ENCODE measurements at regions not wholly inside any gene's neighbourhood (a gene's known extent, or its start where the extent isn't known, plus 50 kb on each side); places are given as distances from the start of the nearest gene placed in this dataset.

DNA sequence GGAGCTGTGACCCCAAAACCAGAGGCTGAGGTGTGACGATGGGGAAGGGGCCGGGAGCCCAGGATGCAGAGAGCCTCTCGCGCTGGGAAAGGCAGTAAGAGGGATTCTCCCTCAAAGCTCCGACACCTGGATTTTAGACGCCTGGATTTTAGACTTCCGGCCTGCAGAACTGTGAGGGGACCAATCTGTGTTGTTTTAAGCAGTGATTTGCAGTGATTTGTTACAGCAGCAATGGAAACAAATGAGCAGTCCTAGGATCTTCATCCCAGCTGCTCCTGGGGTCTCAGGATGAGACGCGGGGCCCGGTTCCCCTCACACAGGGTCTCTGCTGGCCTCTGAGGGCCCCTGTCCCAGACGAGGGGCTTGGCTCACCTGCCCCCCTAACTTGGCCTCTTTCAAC lies 365.5 kb downstream of the THBS2 start:
- no peak overlapping the region for H3K4me3 ChIP-seq (ENCODE audit: low read length in 3 of 3)
- peaks cover 0 to 4% (median 0%) of the 10 kb centered on the region in 3 donors for H3K4me1 ChIP-seq (ENCODE audit: control insufficient read depth in 2 of 3, insufficient read depth in 2 of 3, low read depth in 1 of 3, low read length in 3 of 3)
- no peak overlapping the region for H3K9ac ChIP-seq (ENCODE audit: low read length in 3 of 3)
- H3K9me3 ChIP-seq (ENCODE audit: control insufficient read depth in 2 of 3, insufficient read depth in 1 of 3, low read length in 3 of 3) = no peaks in the 10 kb centered on the region
- no peak for FAIRE-seq
- H3K36me3 ChIP-seq (ENCODE audit: control insufficient read depth in 2 of 3, insufficient read depth in 3 of 3, low read length in 3 of 3) = no peaks in the 10 kb centered on the region
- peak in 1 of 5 donors; percentile 19 for DNase-seq
- H3K27me3 ChIP-seq (ENCODE audit: control insufficient read depth, insufficient read depth, low read length) = no peaks in the 10 kb centered on the region
- intact Hi-C loops (cut with DNase I) = loop anchor here (10.0 kb wide), 1 partner anchor 513 kb away; no protein-coding TSS in a partner anchor
- TF ChIP-seq, protein P1, sequence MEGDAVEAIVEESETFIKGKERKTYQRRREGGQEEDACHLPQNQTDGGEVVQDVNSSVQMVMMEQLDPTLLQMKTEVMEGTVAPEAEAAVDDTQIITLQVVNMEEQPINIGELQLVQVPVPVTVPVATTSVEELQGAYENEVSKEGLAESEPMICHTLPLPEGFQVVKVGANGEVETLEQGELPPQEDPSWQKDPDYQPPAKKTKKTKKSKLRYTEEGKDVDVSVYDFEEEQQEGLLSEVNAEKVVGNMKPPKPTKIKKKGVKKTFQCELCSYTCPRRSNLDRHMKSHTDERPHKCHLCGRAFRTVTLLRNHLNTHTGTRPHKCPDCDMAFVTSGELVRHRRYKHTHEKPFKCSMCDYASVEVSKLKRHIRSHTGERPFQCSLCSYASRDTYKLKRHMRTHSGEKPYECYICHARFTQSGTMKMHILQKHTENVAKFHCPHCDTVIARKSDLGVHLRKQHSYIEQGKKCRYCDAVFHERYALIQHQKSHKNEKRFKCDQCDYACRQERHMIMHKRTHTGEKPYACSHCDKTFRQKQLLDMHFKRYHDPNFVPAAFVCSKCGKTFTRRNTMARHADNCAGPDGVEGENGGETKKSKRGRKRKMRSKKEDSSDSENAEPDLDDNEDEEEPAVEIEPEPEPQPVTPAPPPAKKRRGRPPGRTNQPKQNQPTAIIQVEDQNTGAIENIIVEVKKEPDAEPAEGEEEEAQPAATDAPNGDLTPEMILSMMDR (IDR thresholded peaks at IDR 0.05; ENCODE audit: borderline replicate concordance, extremely low read depth, insufficient read depth) = no peak
- H3K27ac ChIP-seq (ENCODE audit: low read depth in 2 of 2, low read length in 2 of 2) = no peak overlapping the region

DNA sequence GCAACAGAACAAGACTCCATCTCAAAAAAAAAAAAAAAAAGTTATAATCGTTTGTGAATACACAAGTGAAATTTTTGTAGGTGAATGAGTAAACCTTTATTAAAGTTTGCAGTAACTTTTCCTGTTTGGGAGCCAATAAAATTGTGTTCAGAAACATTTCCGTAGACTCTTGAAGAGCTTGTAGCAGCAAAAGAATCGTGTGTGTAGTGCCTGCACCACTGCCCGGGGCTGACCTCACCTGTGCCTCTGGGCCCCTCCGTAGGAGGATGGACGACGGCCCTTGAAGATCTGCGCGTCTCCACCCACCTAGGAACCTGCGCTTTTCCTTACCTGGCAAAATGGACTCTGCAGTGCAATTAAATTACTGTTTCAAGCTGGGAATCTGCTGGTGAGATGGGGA lies 366.0 kb downstream of the THBS2 start:
- intact Hi-C loops (cut with DNase I) = loop anchor here (10.0 kb wide), 1 partner anchor 513 kb away; no protein-coding TSS in a partner anchor
- DNase-seq (no peak), FAIRE-seq (no peak)
- H3K4me3 ChIP-seq (ENCODE audit: low read length in 3 of 3) = no peak overlapping the region
- no peak overlapping the region for H3K9ac ChIP-seq (ENCODE audit: low read length in 3 of 3)
- no peak overlapping the region for H3K27ac ChIP-seq (ENCODE audit: low read depth in 2 of 2, low read length in 2 of 2)
- H3K27me3 ChIP-seq (ENCODE audit: control insufficient read depth, insufficient read depth, low read length) = no peaks in the 10 kb centered on the region
- TF ChIP-seq, protein P1 (IDR thresholded peaks at IDR 0.05; ENCODE audit: borderline replicate concordance, extremely low read depth, insufficient read depth) = no peak
- H3K9me3 ChIP-seq (ENCODE audit: control insufficient read depth in 2 of 3, insufficient read depth in 1 of 3, low read length in 3 of 3) = no peaks in the 10 kb centered on the region
- H3K36me3 ChIP-seq (ENCODE audit: control insufficient read depth in 2 of 3, insufficient read depth in 3 of 3, low read length in 3 of 3) = no peaks in the 10 kb centered on the region
- peaks cover 0 to 4% (median 0%) of the 10 kb centered on the region in 3 donors for H3K4me1 ChIP-seq (ENCODE audit: control insufficient read depth in 2 of 3, insufficient read depth in 2 of 3, low read depth in 1 of 3, low read length in 3 of 3)

DNA sequence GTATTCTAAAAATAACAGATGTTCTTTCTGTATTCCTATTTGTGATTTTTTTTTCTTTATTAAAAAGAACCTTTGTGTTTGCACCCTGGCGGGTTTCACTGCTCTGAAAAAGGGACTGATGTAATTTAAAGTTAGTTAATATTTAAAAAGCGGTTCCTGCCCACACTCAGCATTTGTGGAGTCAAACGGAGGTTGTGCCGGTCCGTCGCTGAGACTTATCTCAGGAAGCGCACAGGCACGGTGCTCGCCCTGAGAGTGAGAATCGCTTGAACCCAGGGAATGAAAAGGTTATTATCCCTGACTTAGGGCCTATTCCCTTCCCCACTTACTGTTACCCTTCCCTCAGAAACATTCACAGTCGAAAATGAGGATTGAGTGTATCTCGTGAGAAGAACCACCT lies 366.7 kb downstream of the THBS2 start:
- Histone ChIP-seq H3K27me3 (ENCODE audit: control insufficient read depth, insufficient read depth, low read length) (no peaks in the 10 kb centered on the region), H3K4me1 (ENCODE audit: control insufficient read depth in 2 of 3, insufficient read depth in 2 of 3, low read depth in 1 of 3, low read length in 3 of 3) (peaks cover 0 to 4% (median 0%) of the 10 kb centered on the region in 3 donors), H3K9ac (ENCODE audit: low read length in 3 of 3) (no peak overlapping the region), H3K36me3 (ENCODE audit: control insufficient read depth in 2 of 3, insufficient read depth in 3 of 3, low read length in 3 of 3) (no peaks in the 10 kb centered on the region), H3K27ac (ENCODE audit: low read depth in 2 of 2, low read length in 2 of 2) (no peak overlapping the region), H3K4me3 (ENCODE audit: low read length in 3 of 3) (no peak overlapping the region), H3K9me3 (ENCODE audit: control insufficient read depth in 2 of 3, insufficient read depth in 1 of 3, low read length in 3 of 3) (no peaks in the 10 kb centered on the region)
- TF ChIP-seq, protein P1 (IDR thresholded peaks at IDR 0.05; ENCODE audit: borderline replicate concordance, extremely low read depth, insufficient read depth) = no peak
- intact Hi-C loops (cut with DNase I) = loop anchor here (10.0 kb wide), 1 partner anchor 512 kb away; no protein-coding TSS in a partner anchor
- FAIRE-seq = peak; percentile 68
- peak in 2 of 5 donors; percentile 56 to 70 for DNase-seq
